Fibroblast of skin of left quadriceps (primary cell): ENCODE measurements at regions not wholly inside any gene's neighbourhood (a gene's known extent, or its start where the extent isn't known, plus 50 kb on each side); places are given as distances from the start of the nearest gene placed in this dataset.

Experiments used
- DNase-seq, 2 experiments: peaks; one replicate each; pipeline ENCODE4 v3.0.0-alpha.2; 2013; ENCODE audit warnings: low read depth in 2 of 2

- no peak for DNase-seq
Observed at GRCh38 chr17:13986855-13987254, 82.4 kb upstream of the COX10 start.

GRCh38 chr17:13989138-13989537, 80.2 kb upstream of the COX10 start:
- no peak for DNase-seq

- DNase-seq = no peak
Observed at GRCh38 chr17:13993106-13993505, 76.2 kb upstream of the COX10 start.

GRCh38 chr17:13994050-13994449, 75.3 kb upstream of the COX10 start:
- no peak for DNase-seq

GRCh38 chr17:13995856-13996271, 73.4 kb upstream of the COX10 start:
- peak; percentile 75 to 81 for DNase-seq

- DNase-seq = no peak
Observed at GRCh38 chr17:13996276-13996675, 73.0 kb upstream of the COX10 start.

GRCh38 chr17:13996748-13997147, 72.6 kb upstream of the COX10 start:
- DNase-seq = no peak

- DNase-seq = no peak
Observed at GRCh38 chr17:14004927-14005620, 64.2 kb upstream of the COX10 start.

GRCh38 chr17:14006249-14006942, 62.9 kb upstream of the COX10 start:
- no peak for DNase-seq

GRCh38 chr17:14007951-14008350, 61.4 kb upstream of the COX10 start:
- DNase-seq = no peak

- no peak for DNase-seq
Observed at GRCh38 chr17:14011036-14011692, 58.1 kb upstream of the COX10 start.

- DNase-seq = no peak
Observed at GRCh38 chr17:14011740-14012405, 57.4 kb upstream of the COX10 start.

- no peak for DNase-seq
Observed at GRCh38 chr17:14014657-14015056, 54.6 kb upstream of the COX10 start.

GRCh38 chr17:14015271-14015670, 54.0 kb upstream of the COX10 start:
- no peak for DNase-seq

- no peak for DNase-seq
Observed at GRCh38 chr17:14016858-14017257, 52.4 kb upstream of the COX10 start.

- DNase-seq = peak in 1 of 2 experiments; percentile 11
Observed at GRCh38 chr17:14019186-14019956, 49.9 kb upstream of the COX10 start.
